ENCODE measurements at regions not wholly inside any gene's neighbourhood (a gene's known extent, or its start where the extent isn't known, plus 50 kb on each side); places are given as distances from the start of the nearest gene placed in this dataset.
"Not testable (repeated sequence)": the region's sequence is repeated elsewhere in the genome, so short reads cannot be mapped to it uniquely, and the experiment has no call there.

GRCh38 chr4:26017531-26017930 is 103.5 kb downstream of the SMIM20 start:
- H3K79me2 ChIP-seq (ENCODE audit: insufficient read depth, low read length) = no peaks in the 10 kb centered on the region
- H3K9me3 ChIP-seq (replicated peaks in 1 of 2; ENCODE audit: control insufficient read depth in 1 of 2, insufficient read depth in 1 of 2, low read length in 2 of 2) = no peaks in the 10 kb centered on the region
- DNase-seq = no peak
- Mint-ChIP-seq H3K4me1 (peaks cover 12% of the 10 kb centered on the region), H3K36me3 (no peaks in the 10 kb centered on the region), H3K27me3 (ENCODE audit: low read depth in 3 of 3) (peaks cover 9 to 14% (median 9%) of the 10 kb centered on the region in 3 donors), H3K4me3 (no peak overlapping the region), H3K9me3 (peaks cover 0 to 2% (median 0%) of the 10 kb centered on the region in 7 donors), H3K27ac (no peak overlapping the region)
- peaks cover 0 to 6% of the 10 kb centered on the region in 2 donors for H3K4me1 ChIP-seq (ENCODE audit: control insufficient read depth in 1 of 2, insufficient read depth in 2 of 2, low read length in 2 of 2)
- no peak for TF ChIP-seq CTCF (IDR thresholded peaks at IDR 0.05)
- H3K9ac ChIP-seq (ENCODE audit: insufficient read depth, low read length, poor library complexity, severe bottlenecking) = no peak overlapping the region
- H4K20me1 ChIP-seq (ENCODE audit: insufficient read depth, low read length) = no peaks in the 10 kb centered on the region
- 88% methylated on average over 1 of the region's 4 CpGs for WGBS (ENCODE audit: insufficient coverage)
- intact Hi-C loops (cut with micrococcal nuclease) = no loop called here
- H3K27me3 ChIP-seq (ENCODE audit: control insufficient read depth in 2 of 2, insufficient read depth in 2 of 2, low read length in 2 of 2) = peaks cover 0 to 5% of the 10 kb centered on the region in 2 donors
- H3K27ac ChIP-seq (ENCODE audit: low read depth in 1 of 2, low read length in 2 of 2) = no peak overlapping the region
- no peak overlapping the region for H3K4me2 ChIP-seq (replicated peaks; ENCODE audit: extremely low read depth, low read length, poor library complexity, severe bottlenecking)
- H3K36me3 ChIP-seq (replicated peaks in 1 of 2; ENCODE audit: control insufficient read depth in 1 of 2, insufficient read depth in 2 of 2, low read length in 2 of 2) = no peaks in the 10 kb centered on the region
- H2AFZ ChIP-seq (ENCODE audit: insufficient read depth, low read depth, low read length, poor library complexity, severe bottlenecking) = no peak overlapping the region
- no peak overlapping the region for H3K4me3 ChIP-seq (replicated peaks in 1 of 3; ENCODE audit: low read depth in 2 of 3, low read length in 3 of 3)

GRCh38 chr4:26017961-26018700 is 104.1 kb downstream of the SMIM20 start:
- H3K4me1 ChIP-seq (ENCODE audit: control insufficient read depth in 1 of 2, insufficient read depth in 2 of 2, low read length in 2 of 2); intact Hi-C loops (cut with micrococcal nuclease); H4K20me1 ChIP-seq (ENCODE audit: insufficient read depth, low read length); H3K9me3 ChIP-seq (replicated peaks in 1 of 2; ENCODE audit: control insufficient read depth in 1 of 2, insufficient read depth in 1 of 2, low read length in 2 of 2); DNase-seq; H3K36me3 Mint-ChIP-seq; H3K27me3 ChIP-seq (ENCODE audit: control insufficient read depth in 2 of 2, insufficient read depth in 2 of 2, low read length in 2 of 2); H3K9ac ChIP-seq (ENCODE audit: insufficient read depth, low read length, poor library complexity, severe bottlenecking); H3K4me2 ChIP-seq (replicated peaks; ENCODE audit: extremely low read depth, low read length, poor library complexity, severe bottlenecking); H3K4me3 ChIP-seq (replicated peaks in 1 of 3; ENCODE audit: low read depth in 2 of 3, low read length in 3 of 3); H2AFZ ChIP-seq (ENCODE audit: insufficient read depth, low read depth, low read length, poor library complexity, severe bottlenecking); H3K27ac Mint-ChIP-seq; H3K4me3 Mint-ChIP-seq; H3K36me3 ChIP-seq (replicated peaks in 1 of 2; ENCODE audit: control insufficient read depth in 1 of 2, insufficient read depth in 2 of 2, low read length in 2 of 2); H3K9me3 Mint-ChIP-seq; H3K79me2 ChIP-seq (ENCODE audit: insufficient read depth, low read length); H3K27ac ChIP-seq (ENCODE audit: low read depth in 1 of 2, low read length in 2 of 2): not testable (repeated sequence)
- H3K4me1 Mint-ChIP-seq = peaks cover 12% of the 10 kb centered on the region
- 100% methylated on average over 2 of the region's 6 CpGs for WGBS (ENCODE audit: insufficient coverage)
- H3K27me3 Mint-ChIP-seq (ENCODE audit: low read depth in 3 of 3) = peaks cover 7 to 14% (median 12%) of the 10 kb centered on the region in 3 donors

Measured in CD14-positive monocyte (primary cell).